ENCODE measurements at regions not wholly inside any gene's neighbourhood (a gene's known extent, or its start where the extent isn't known, plus 50 kb on each side); places are given as distances from the start of the nearest gene placed in this dataset.

- BruUV-seq (replicated peaks): no TSS peak
- CTCF ChIA-PET: interaction anchor here (1.0 kb wide), 1 partner anchor 20 kb away, joined by 3 read pairs; no protein-coding TSS in a partner anchor
- FAIRE-seq (no peak), DNase-seq (ENCODE audit: low read depth, low spot score) (no peak), ATAC-seq (no peak)
- no peak overlapping the region for H3K9ac ChIP-seq (ENCODE audit: control insufficient read depth, insufficient read depth, low read length)
- H3K27ac ChIP-seq (ENCODE audit: control insufficient read depth, insufficient read depth): no peak overlapping the region
- TF ChIP-seq CEBPZ (IDR thresholded peaks at IDR 0.05; ENCODE audit: low read depth, low read length): no peak
- TF ChIP-seq ZSCAN29 (IDR thresholded peaks at IDR 0.05): no peak
- TF ChIP-seq ESRRA (IDR thresholded peaks at IDR 0.05; ENCODE audit: low read length): no peak
- SMC1A ChIA-PET (ENCODE audit: uncharacterized antibody, unreplicated experiment): interaction anchor here (0.8 kb wide), 1 partner anchor 13 kb away, joined by 3 read pairs; no protein-coding TSS in a partner anchor
- RAD21 ChIA-PET (ENCODE audit: unreplicated experiment): no interaction called here
- H3K9me3 ChIP-seq (replicated peaks; ENCODE audit: control insufficient read depth, insufficient read depth, low read length): no peaks in the 10 kb centered on the region
- H3K36me3 ChIP-seq (ENCODE audit: control insufficient read depth in 2 of 2, insufficient read depth in 2 of 2, low read length in 1 of 2): no peaks in the 10 kb centered on the region
- no peak overlapping the region for H2AFZ ChIP-seq (ENCODE audit: control insufficient read depth, low read depth, low read length)
- H3K79me2 ChIP-seq (ENCODE audit: control insufficient read depth, insufficient read depth, low read length): no peaks in the 10 kb centered on the region
- in situ Hi-C loops (cut with MboI): no loop called here
- intact Hi-C loops (cut with micrococcal nuclease; ENCODE audit: unreplicated experiment): no loop called here
- under 1% methylated on average over 6 of the region's 6 CpGs for WGBS (ENCODE audit: insufficient coverage, insufficient replicate concordance, low lambda C conversion rate, missing lambda C conversion rate)
- no peaks in the 10 kb centered on the region for H4K20me1 ChIP-seq (ENCODE audit: control insufficient read depth, insufficient read depth)
- H3K27me3 ChIP-seq (replicated peaks in 1 of 2; ENCODE audit: control insufficient read depth in 2 of 2, insufficient read depth in 2 of 2, low read length in 1 of 2): no peaks in the 10 kb centered on the region
- H3K4me1 ChIP-seq (ENCODE audit: control insufficient read depth, insufficient read depth, low read length): no peaks in the 10 kb centered on the region
- H3K4me2 ChIP-seq (ENCODE audit: control insufficient read depth, insufficient read depth): no peak overlapping the region
- H3K4me3 ChIP-seq: no peak overlapping the region
- POLR2A ChIA-PET: no interaction called here
Observed at GRCh38 chr15:91491101-91491950, 362.2 kb upstream of the SLCO3A1 start.
